Endothelial cell of umbilical vein (primary cell): ENCODE measurements at regions not wholly inside any gene's neighbourhood (a gene's known extent, or its start where the extent isn't known, plus 50 kb on each side); places are given as distances from the start of the nearest gene placed in this dataset.
"Not testable (repeated sequence)": the region's sequence is repeated elsewhere in the genome, so short reads cannot be mapped to it uniquely, and the experiment has no call there.

Experiments used
- BruUV-seq: library from RNA; stranded (reverse); fragments of 400-500 nt; replicated peaks from 2 replicates; lab custom pipeline; 2021; lab: Mats Ljungman, UMichigan
- CTCF ChIA-PET: fragments of 300-600, 350-600 bp; sonication (Branson Sonifier 250); formaldehyde crosslinking; loops from one replicate; lab custom pipeline; 2021; ENCODE audit warnings: antibody characterized with exemption, inconsistent platforms; lab: Charles Lee
- POLR2A ChIA-PET: fragments of 300-600, 350-600 bp; sonication (Branson Sonifier 250); formaldehyde crosslinking; loops from one replicate; lab custom pipeline; 2021; ENCODE audit warnings: antibody characterized with exemption, inconsistent platforms; lab: Charles Lee
- DNase-seq: peaks from one replicate; pipeline ENCODE4 v3.0.0-alpha.2; 2011; ENCODE audit warnings: low read depth, low spot score
- FAIRE-seq: peaks from 2 replicates; lab custom pipeline; 2011; peaks lifted over from hg19 to GRCh38; lab: Jason Lieb, UNC
- H2AFZ ChIP-seq: 2 replicates; pipeline ENCODE4 v1.6.0; 2012; ENCODE audit warnings: low read depth, low read length, control low read depth, inconsistent platforms
- H3K27ac ChIP-seq: 2 replicates; pipeline ENCODE4 v1.5.1; 2011; ENCODE audit warnings: low read depth, mild to moderate bottlenecking, control low read depth, low read length, moderate library complexity; ENCODE audit not compliant: insufficient read depth
- H3K27me3 ChIP-seq, 2 experiments: 2 replicates each; pipeline versions ENCODE4 v1.6.0 to v1.6.1; 2011; ENCODE audit warnings: low read length in 2 of 2, mixed read lengths in 1 of 2; ENCODE audit not compliant: control insufficient read depth in 2 of 2, insufficient read depth in 2 of 2
- H3K36me3 ChIP-seq, 2 experiments: 2 replicates in 1 of 2; 3 replicates in 1 of 2; pipeline ENCODE4 v1.5.1; 2011; ENCODE audit warnings: low read length in 2 of 2, mild to moderate bottlenecking in 1 of 2, moderate library complexity in 1 of 2; ENCODE audit not compliant: control insufficient read depth in 2 of 2, insufficient read depth in 2 of 2; ENCODE audit errors: extremely low read depth in 1 of 2
- H3K4me1 ChIP-seq: 3 replicates; pipeline ENCODE4 v1.5.1; 2011; ENCODE audit warnings: mild to moderate bottlenecking, low read length; ENCODE audit not compliant: control insufficient read depth, insufficient read depth; ENCODE audit errors: extremely low read depth
- H3K4me2 ChIP-seq: 2 replicates; pipeline ENCODE4 v1.6.1; 2011; ENCODE audit warnings: low read length, control low read depth, mixed read lengths; ENCODE audit not compliant: insufficient read depth
- H3K4me3 ChIP-seq, 3 experiments: fragments of 200-600 bp in 1 of 3; sonication (generic), shearing (Covaris generic) in 1 of 3; replicated peaks in 1 of 3; 2 replicates each; pipeline ENCODE4 v1.5.1; 2011 to 2016; ENCODE audit warnings: control low read depth in 3 of 3, low read length in 3 of 3, mild to moderate bottlenecking in 2 of 3, inconsistent platforms in 1 of 3, low read depth in 1 of 3, moderate library complexity in 1 of 3; ENCODE audit not compliant: insufficient read depth in 1 of 3
- H3K79me2 ChIP-seq: 2 replicates; pipeline ENCODE4 v1.6.0; 2012; ENCODE audit warnings: low read length, inconsistent platforms; ENCODE audit not compliant: control insufficient read depth, insufficient read depth
- H3K9ac ChIP-seq: replicated peaks from 2 replicates; pipeline ENCODE3; 2011; ENCODE audit warnings: low read length, control low read depth; ENCODE audit not compliant: insufficient read depth; ENCODE audit errors: extremely low read depth
- H3K9me1 ChIP-seq: replicated peaks from 3 replicates; pipeline ENCODE4 v1.6.0; 2011; ENCODE audit warnings: mild to moderate bottlenecking, low read length; ENCODE audit not compliant: control insufficient read depth, insufficient read depth; ENCODE audit errors: extremely low read depth
- H3K9me3 ChIP-seq: replicated peaks from 2 replicates; pipeline ENCODE4 v1.5.1; 2012; ENCODE audit warnings: low read length, inconsistent platforms; ENCODE audit not compliant: control insufficient read depth, insufficient read depth
- H4K20me1 ChIP-seq: replicated peaks from 2 replicates; pipeline ENCODE3; 2011; ENCODE audit warnings: mild to moderate bottlenecking, low read length; ENCODE audit not compliant: control insufficient read depth, insufficient read depth; ENCODE audit errors: extremely low read depth
- EZH2 ChIP-seq: IDR thresholded peaks from 2 replicates; pipeline ENCODE4 v1.6.1; 2012; ENCODE audit warnings: borderline replicate concordance, low read depth, mild to moderate bottlenecking, moderate library complexity, low read length, inconsistent platforms; ENCODE audit not compliant: severe bottlenecking
- FOS ChIP-seq: IDR thresholded peaks from 2 replicates; pipeline ENCODE4 v1.6.1; 2011; ENCODE audit warnings: mild to moderate bottlenecking, low read length, moderate library complexity, borderline replicate concordance; ENCODE audit not compliant: insufficient read depth
- GATA2 ChIP-seq: IDR thresholded peaks from 2 replicates; pipeline ENCODE4 v1.7.0; 2011; ENCODE audit warnings: low read depth, mild to moderate bottlenecking, moderate library complexity, mixed read lengths, low read length; ENCODE audit not compliant: insufficient read length, insufficient read depth
- JUN ChIP-seq: IDR thresholded peaks from 2 replicates; pipeline ENCODE4 v1.6.1; 2011; ENCODE audit warnings: borderline replicate concordance, low read depth; ENCODE audit not compliant: insufficient read length, insufficient read depth
- MYC ChIP-seq: IDR thresholded peaks from one replicate; pipeline ENCODE4 v1.6.1; 2011; ENCODE audit warnings: mild to moderate bottlenecking, low read depth, low read length
- POLR2A ChIP-seq: IDR thresholded peaks from 2 replicates; pipeline ENCODE4 v1.6.1; 2012; ENCODE audit warnings: low read depth, mild to moderate bottlenecking, control low read depth, low read length
- POLR2AphosphoS5 ChIP-seq: IDR thresholded peaks from 2 replicates; pipeline ENCODE4 v1.6.1; 2012; ENCODE audit warnings: low read depth, mild to moderate bottlenecking, control low read depth, low read length, moderate library complexity; ENCODE audit not compliant: insufficient read depth
- dilution Hi-C: fragments of 300-500 bp; cut with MboI; formaldehyde crosslinking; loops from one replicate; pipeline ENCODE4 v1.15.0; 2019; ENCODE audit warnings: low sequenced_read_pairs; ENCODE audit not compliant: extremely low pct_ligation_motif_present
- intact Hi-C: fragments of 100-400 bp; cut with micrococcal nuclease; formaldehyde crosslinking; loops from one replicate; pipeline ENCODE4 v1.10.0; 2022
- TF ChIP-seq, protein P1 (sequence below): IDR thresholded peaks from 2 replicates; pipeline ENCODE4 v1.6.1; 2011; ENCODE audit not compliant: insufficient read depth, insufficient read length
- TF ChIP-seq, protein P2 (sequence below), 2 donors: IDR thresholded peaks; 1 replicate in 1 of 2; 2 replicates in 1 of 2; pipeline ENCODE4 v1.5.1; 2011; ENCODE audit warnings: low read length in 2 of 2, mild to moderate bottlenecking in 2 of 2, moderate library complexity in 2 of 2, control low read depth in 1 of 2, inconsistent platforms in 1 of 2, low read depth in 1 of 2; ENCODE audit not compliant: insufficient read depth in 1 of 2; ENCODE audit errors: extremely low read depth in 1 of 2

DNA sequence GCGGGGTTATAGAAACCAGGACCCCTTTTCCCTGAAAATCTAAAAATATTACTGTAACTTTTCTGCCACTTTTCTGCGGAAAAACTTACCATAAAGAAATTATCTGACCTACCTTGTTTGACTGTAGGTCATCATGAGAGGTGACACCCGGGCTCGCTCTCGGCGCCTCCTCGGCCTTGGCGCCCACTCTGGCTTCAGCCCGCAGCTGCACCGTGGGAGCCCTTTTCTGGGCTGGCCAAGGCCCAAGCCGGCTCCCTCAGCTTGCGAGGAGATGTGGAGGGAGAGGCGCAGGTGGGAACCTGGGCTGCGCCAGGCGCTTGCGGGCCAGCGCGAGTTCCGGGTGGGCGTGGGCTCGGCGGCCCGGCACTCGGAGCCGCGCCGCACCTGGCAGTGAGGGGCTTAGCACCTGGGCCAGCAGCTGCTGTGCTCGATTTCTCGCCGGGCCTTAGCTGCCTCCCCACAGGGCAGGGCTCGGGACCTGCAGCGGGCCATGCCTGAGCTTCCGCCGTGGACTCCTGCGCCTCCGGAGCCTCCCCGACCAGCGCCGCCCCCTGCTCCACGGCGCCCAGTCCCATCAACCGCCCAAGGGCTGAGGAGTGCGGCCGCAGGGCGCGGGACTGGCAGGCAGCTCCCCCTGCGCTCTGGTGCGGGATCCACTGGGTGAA is 107.7 kb upstream of the DNAJC10 start:
- intact Hi-C loops: no loop called here
- Histone ChIP-seq H4K20me1 (no peaks in the 10 kb centered on the region), H3K4me1 (no peaks in the 10 kb centered on the region), H3K79me2 (no peaks in the 10 kb centered on the region), H3K36me3 (no peaks in the 10 kb centered on the region), H3K9ac (no peak overlapping the region), H3K4me2 (no peak overlapping the region), H3K4me3 (no peak overlapping the region), H3K9me3 (no peaks in the 10 kb centered on the region), H3K9me1 (no peaks in the 10 kb centered on the region), H2AFZ (no peak overlapping the region), H3K27ac (no peak overlapping the region), H3K27me3 (no peaks in the 10 kb centered on the region)
- ChIA-PET POLR2A (no interaction called here), CTCF (no interaction called here)
- DNase-seq: no peak
- no peak for TF ChIP-seq MYC
- TF ChIP-seq POLR2AphosphoS5: no peak
- no peak for TF ChIP-seq FOS
- TF ChIP-seq JUN: no peak
- TF ChIP-seq, protein P1, sequence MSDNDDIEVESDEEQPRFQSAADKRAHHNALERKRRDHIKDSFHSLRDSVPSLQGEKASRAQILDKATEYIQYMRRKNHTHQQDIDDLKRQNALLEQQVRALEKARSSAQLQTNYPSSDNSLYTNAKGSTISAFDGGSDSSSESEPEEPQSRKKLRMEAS: no peak
- TF ChIP-seq, protein P2, sequence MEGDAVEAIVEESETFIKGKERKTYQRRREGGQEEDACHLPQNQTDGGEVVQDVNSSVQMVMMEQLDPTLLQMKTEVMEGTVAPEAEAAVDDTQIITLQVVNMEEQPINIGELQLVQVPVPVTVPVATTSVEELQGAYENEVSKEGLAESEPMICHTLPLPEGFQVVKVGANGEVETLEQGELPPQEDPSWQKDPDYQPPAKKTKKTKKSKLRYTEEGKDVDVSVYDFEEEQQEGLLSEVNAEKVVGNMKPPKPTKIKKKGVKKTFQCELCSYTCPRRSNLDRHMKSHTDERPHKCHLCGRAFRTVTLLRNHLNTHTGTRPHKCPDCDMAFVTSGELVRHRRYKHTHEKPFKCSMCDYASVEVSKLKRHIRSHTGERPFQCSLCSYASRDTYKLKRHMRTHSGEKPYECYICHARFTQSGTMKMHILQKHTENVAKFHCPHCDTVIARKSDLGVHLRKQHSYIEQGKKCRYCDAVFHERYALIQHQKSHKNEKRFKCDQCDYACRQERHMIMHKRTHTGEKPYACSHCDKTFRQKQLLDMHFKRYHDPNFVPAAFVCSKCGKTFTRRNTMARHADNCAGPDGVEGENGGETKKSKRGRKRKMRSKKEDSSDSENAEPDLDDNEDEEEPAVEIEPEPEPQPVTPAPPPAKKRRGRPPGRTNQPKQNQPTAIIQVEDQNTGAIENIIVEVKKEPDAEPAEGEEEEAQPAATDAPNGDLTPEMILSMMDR (IDR thresholded peaks at IDR 0.05; ENCODE audit: extremely low read depth in 1 of 2, insufficient read depth in 1 of 2, low read depth in 1 of 2, low read length in 2 of 2): no peak
- no peak for TF ChIP-seq EZH2
- no peak for TF ChIP-seq POLR2A
- TF ChIP-seq GATA2: no peak
- dilution Hi-C loops: no loop called here
- no peak for FAIRE-seq
- no TSS peak for BruUV-seq

DNA sequence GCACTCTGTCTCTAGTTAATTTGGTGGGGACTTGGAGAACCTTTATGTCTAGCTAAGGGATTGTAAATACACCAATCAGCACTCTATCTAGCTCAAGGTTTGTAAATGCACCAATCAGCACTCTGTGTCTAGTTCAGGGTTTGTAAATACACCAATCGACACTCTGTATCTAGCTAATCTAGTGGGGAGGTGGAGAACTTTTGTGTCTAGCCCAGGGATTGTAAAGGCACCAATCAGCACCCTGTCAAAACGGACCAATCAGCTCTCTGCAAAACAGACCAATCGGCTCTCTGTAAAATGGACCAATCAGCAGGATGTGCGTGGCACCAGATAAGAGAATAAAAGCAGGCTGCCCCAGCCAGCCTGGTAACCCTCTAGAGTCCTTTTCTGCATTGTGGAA is 107.1 kb upstream of the DNAJC10 start:
- FAIRE-seq, DNase-seq, H3K4me3 ChIP-seq, H3K27me3 ChIP-seq, H3K9me3 ChIP-seq, POLR2A ChIA-PET, H3K9me1 ChIP-seq, BruUV-seq, H3K36me3 ChIP-seq, H3K9ac ChIP-seq, H4K20me1 ChIP-seq, H3K4me2 ChIP-seq, H3K27ac ChIP-seq, H3K4me1 ChIP-seq, intact Hi-C loops, H2AFZ ChIP-seq, CTCF ChIA-PET, H3K79me2 ChIP-seq, dilution Hi-C loops: not testable (repeated sequence)
